ENCODE measurements at regions not wholly inside any gene's neighbourhood (a gene's known extent, or its start where the extent isn't known, plus 50 kb on each side); places are given as distances from the start of the nearest gene placed in this dataset.

DNA sequence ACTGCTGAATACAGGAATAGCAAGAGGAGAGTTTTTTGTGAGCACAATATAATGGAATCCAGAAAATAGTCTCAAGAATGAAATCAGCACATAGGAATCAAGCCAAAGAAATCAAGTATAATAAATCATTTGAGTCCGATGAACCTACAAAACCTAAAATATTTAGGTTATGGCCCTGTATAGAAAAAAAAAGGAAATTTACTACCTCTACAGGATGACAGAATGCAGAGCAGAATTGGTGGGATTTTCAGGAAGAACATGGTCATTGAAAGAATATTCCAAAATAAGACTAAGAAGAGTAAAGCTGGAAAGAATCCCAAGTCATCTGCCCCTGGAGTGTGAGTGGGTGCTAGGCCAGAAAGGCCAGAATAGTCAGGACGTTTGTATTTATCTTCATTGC is 1041.2 kb upstream of the CDH2 start:
- H3K27ac ChIP-seq: no peak overlapping the region
- no peak overlapping the region for H3K4me3 ChIP-seq
- DNase-seq (no peak), ATAC-seq (no peak)
- H3K27me3 ChIP-seq: no peaks in the 10 kb centered on the region
- H3K36me3 ChIP-seq (replicated peaks in 1 of 2; ENCODE audit: insufficient read depth in 1 of 2, low read depth in 2 of 2): no peaks in the 10 kb centered on the region
- H3K9me3 ChIP-seq: no peaks in the 10 kb centered on the region
- TF ChIP-seq POLR2A (IDR thresholded peaks at IDR 0.05): no peak
- TF ChIP-seq, protein P1, sequence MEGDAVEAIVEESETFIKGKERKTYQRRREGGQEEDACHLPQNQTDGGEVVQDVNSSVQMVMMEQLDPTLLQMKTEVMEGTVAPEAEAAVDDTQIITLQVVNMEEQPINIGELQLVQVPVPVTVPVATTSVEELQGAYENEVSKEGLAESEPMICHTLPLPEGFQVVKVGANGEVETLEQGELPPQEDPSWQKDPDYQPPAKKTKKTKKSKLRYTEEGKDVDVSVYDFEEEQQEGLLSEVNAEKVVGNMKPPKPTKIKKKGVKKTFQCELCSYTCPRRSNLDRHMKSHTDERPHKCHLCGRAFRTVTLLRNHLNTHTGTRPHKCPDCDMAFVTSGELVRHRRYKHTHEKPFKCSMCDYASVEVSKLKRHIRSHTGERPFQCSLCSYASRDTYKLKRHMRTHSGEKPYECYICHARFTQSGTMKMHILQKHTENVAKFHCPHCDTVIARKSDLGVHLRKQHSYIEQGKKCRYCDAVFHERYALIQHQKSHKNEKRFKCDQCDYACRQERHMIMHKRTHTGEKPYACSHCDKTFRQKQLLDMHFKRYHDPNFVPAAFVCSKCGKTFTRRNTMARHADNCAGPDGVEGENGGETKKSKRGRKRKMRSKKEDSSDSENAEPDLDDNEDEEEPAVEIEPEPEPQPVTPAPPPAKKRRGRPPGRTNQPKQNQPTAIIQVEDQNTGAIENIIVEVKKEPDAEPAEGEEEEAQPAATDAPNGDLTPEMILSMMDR (IDR thresholded peaks at IDR 0.05): no peak
- intact Hi-C loops (cut with DNase I): no loop called here
- 41 to 43% methylated on average over 2 of the region's 2 CpGs for WGBS, 2 donors
- H3K4me1 ChIP-seq: no peaks in the 10 kb centered on the region

DNA sequence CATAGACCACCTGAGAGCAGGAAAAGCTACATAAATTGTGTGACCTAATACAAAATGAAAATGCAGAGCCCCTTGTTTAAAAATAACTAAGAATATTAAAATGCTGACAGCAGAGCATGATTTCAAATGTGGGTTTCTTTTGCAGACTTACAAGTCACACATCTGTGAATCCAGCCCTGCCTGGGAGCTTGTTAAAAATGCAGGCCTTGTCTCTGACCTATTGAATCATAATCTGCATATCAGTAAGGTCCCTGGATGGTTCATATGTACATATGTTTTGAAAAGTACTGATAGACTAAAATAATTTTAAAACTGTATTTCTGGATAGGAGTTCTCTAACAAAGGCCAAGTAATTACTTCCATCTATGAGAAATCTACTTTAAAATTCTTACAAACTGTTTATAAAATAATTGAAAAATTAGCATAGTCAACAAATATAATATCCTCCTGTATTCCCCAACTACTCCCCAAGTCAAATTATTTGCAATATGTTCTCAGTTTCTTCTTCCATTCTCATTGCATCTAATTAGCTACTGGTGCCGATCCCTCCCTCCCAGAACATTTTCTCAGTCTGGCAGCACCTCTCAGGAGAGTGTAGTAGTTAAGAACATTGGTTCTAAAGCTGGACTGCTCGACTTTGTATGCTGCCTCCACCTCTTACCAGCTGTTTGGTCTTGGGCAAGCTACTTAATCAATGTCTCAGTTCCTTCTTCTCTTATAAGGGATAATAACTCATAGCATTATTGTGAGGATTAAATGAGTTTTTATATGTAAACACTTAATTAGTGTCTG is 1040.4 kb upstream of the CDH2 start:
- Histone ChIP-seq H3K4me1 (no peaks in the 10 kb centered on the region), H3K9me3 (no peaks in the 10 kb centered on the region), H3K27ac (no peak overlapping the region), H3K27me3 (no peaks in the 10 kb centered on the region), H3K36me3 (replicated peaks in 1 of 2; ENCODE audit: insufficient read depth in 1 of 2, low read depth in 2 of 2) (no peaks in the 10 kb centered on the region), H3K4me3 (no peak overlapping the region)
- TF ChIP-seq, protein P1 (IDR thresholded peaks at IDR 0.05): no peak
- no peak for TF ChIP-seq POLR2A (IDR thresholded peaks at IDR 0.05)
- intact Hi-C loops (cut with DNase I): no loop called here
- DNase-seq (no peak), ATAC-seq (no peak)
- WGBS, 2 donors: 34 to 43% methylated on average over 2 of the region's 2 CpGs

DNA sequence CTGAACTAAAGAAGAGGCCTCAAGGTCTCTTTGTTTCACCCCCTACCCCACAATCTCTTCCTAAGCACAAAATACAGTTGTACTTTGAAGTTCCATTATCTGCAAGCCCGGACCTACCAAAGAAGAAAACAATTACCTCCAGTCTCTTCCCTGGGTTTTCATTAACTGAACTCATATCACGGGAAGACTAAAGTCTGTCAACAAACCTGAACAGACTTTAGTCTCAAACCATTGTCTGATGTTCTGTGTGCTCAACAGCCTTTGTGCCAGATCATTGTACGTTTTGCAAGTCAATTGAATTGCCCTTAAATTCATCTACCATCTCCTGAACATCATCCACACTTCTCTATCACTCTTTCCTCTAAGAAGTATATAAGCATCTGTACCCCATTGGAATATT is 1021.9 kb upstream of the CDH2 start:
- Histone ChIP-seq H3K4me3 (no peak overlapping the region), H3K27me3 (no peaks in the 10 kb centered on the region), H3K27ac (no peak overlapping the region), H3K4me1 (no peaks in the 10 kb centered on the region), H3K36me3 (replicated peaks in 1 of 2; ENCODE audit: insufficient read depth in 1 of 2, low read depth in 2 of 2) (no peaks in the 10 kb centered on the region), H3K9me3 (no peaks in the 10 kb centered on the region)
- intact Hi-C loops (cut with DNase I): no loop called here
- no peak for TF ChIP-seq POLR2A (IDR thresholded peaks at IDR 0.05)
- TF ChIP-seq, protein P1 (IDR thresholded peaks at IDR 0.05): no peak
- DNase-seq (no peak), ATAC-seq (no peak)
- 20 to 29% methylated on average over 3 of the region's 3 CpGs for WGBS, 2 donors

DNA sequence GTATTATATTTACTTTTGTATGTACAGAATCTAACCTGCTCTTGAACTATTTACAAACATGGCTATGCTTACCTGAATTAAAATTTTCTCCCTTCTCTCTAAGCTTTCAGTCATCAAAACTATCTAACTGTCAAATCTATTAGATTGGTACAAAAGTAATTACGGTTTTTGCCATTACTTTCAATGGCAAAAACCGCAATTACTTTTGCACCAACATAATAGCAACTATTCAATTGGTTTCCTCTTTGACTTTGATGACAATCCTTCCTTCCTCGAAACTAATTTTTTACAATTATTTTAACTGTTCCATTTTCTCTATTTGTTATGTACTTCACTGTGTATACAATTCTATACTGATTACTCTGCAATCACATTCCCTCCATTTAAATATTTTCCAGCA is 1019.4 kb upstream of the CDH2 start:
- Histone ChIP-seq H3K4me1 (no peaks in the 10 kb centered on the region), H3K36me3 (replicated peaks in 1 of 2; ENCODE audit: insufficient read depth in 1 of 2, low read depth in 2 of 2) (no peaks in the 10 kb centered on the region), H3K27ac (no peak overlapping the region), H3K4me3 (no peak overlapping the region), H3K27me3 (no peaks in the 10 kb centered on the region), H3K9me3 (no peaks in the 10 kb centered on the region)
- intact Hi-C loops (cut with DNase I): no loop called here
- TF ChIP-seq, protein P1 (IDR thresholded peaks at IDR 0.05): no peak
- ATAC-seq: no peak
- WGBS, 2 donors: 70 to 80% methylated on average over 3 of the region's 3 CpGs
- no peak for DNase-seq

DNA sequence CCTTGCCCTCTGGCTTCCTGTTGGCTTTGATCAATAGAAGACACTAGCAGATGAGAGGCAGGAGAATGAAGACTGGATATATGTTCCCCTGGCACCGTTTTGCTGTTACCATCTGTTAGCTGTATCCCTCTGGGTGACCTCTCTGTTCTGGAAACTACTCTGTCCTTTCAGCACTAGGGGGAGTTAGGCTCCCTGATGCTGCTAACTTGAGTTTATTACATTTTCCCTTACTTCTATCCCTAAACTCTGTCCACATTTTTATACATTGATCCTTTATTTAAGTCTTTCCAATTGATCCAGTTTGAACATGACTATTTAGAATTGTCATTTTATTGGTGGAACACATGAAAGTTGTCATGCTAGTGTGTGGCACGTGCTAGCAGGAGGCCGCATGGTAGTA is 1014.3 kb upstream of the CDH2 start:
- TF ChIP-seq POLR2A (IDR thresholded peaks at IDR 0.05): no peak
- TF ChIP-seq, protein P1 (IDR thresholded peaks at IDR 0.05): no peak
- no peak for DNase-seq
- intact Hi-C loops (cut with DNase I): no loop called here
- no peaks in the 10 kb centered on the region for H3K4me1 ChIP-seq
- ATAC-seq: no peak
- no peaks in the 10 kb centered on the region for H3K36me3 ChIP-seq (replicated peaks in 1 of 2; ENCODE audit: insufficient read depth in 1 of 2, low read depth in 2 of 2)
- 67 to 69% methylated on average over 3 of the region's 3 CpGs for WGBS, 2 donors
- H3K9me3 ChIP-seq: no peaks in the 10 kb centered on the region
- no peak overlapping the region for H3K4me3 ChIP-seq
- no peaks in the 10 kb centered on the region for H3K27me3 ChIP-seq
- no peak overlapping the region for H3K27ac ChIP-seq

All from body of pancreas (tissue), 4 donors.